Type B pancreatic cell (in vitro differentiated cells): ENCODE measurements at regions not wholly inside any gene's neighbourhood (a gene's known extent, or its start where the extent isn't known, plus 50 kb on each side); places are given as distances from the start of the nearest gene placed in this dataset.
A peak's percentile ranks its signal among the peaks of the same experiment; 100 is the strongest.

Experiments
- DNase-seq: peaks from one replicate; pipeline ENCODE4 v3.0.0; 2021; ENCODE audit warnings: mixed read lengths; ENCODE audit not compliant: unreplicated experiment; ENCODE audit errors: extremely low spot score
- H3K27ac Mint-ChIP-seq: 2 replicates; pipeline ENCODE4 v1.8.0; 2021; ENCODE audit warnings: mild to moderate bottlenecking, mixed read lengths
- H3K27me3 Mint-ChIP-seq: 2 replicates; pipeline ENCODE4 v1.8.0; 2021; ENCODE audit warnings: mixed read lengths
- H3K36me3 Mint-ChIP-seq: 2 replicates; pipeline ENCODE4 v1.8.0; 2021; ENCODE audit warnings: mixed read lengths
- H3K4me1 Mint-ChIP-seq: one replicate; pipeline ENCODE4 v1.8.0; 2021; ENCODE audit warnings: mixed read lengths; ENCODE audit not compliant: unreplicated experiment
- H3K4me3 Mint-ChIP-seq: 2 replicates; pipeline ENCODE4 v1.8.0; 2021; ENCODE audit warnings: mild to moderate bottlenecking, mixed read lengths
- H3K9me3 Mint-ChIP-seq: 2 replicates; pipeline ENCODE4 v1.8.0; 2021; ENCODE audit warnings: mixed read lengths
- CTCF ChIP-seq: fragments of 200-600 bp; sonication (generic); conservative IDR thresholded peaks from 2 replicates; pipeline ENCODE4 v1.5.0; 2021; ENCODE audit warnings: antibody characterized with exemption, mild to moderate bottlenecking

DNA sequence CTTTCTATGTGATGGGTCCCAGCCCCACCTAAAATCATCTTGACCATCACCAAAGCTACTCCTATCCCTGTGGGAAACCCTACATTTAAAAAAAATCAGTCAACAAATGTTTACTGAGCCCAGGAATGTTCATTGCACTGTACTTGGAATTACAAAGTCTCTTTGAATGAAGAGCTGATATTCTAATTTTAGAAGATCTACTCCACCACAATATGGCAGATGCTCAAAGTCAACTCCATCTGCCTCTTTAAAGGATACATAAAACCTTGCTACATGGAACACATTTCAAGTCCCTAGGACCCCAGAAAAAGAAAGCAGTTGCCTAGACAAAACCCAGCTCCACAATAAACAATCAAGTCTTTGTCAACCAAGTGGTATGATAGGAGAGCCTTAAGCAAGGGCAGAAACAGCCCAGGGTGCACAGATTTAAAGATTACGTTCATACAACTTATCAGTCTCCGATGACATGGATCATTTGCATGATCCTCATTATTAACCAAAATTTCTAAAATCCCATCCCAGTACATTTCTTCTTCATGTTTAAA, 234.3 kb upstream of the ACVR2A start:
- no peaks in the 10 kb centered on the region for H3K36me3 Mint-ChIP-seq
- H3K4me3 Mint-ChIP-seq = no peak overlapping the region
- no peak for TF ChIP-seq CTCF
- DNase-seq = no peak
- H3K4me1 Mint-ChIP-seq = peaks cover 12% of the 10 kb centered on the region
- no peaks in the 10 kb centered on the region for H3K9me3 Mint-ChIP-seq
- H3K27ac Mint-ChIP-seq = no peak overlapping the region
- no peaks in the 10 kb centered on the region for H3K27me3 Mint-ChIP-seq

DNA sequence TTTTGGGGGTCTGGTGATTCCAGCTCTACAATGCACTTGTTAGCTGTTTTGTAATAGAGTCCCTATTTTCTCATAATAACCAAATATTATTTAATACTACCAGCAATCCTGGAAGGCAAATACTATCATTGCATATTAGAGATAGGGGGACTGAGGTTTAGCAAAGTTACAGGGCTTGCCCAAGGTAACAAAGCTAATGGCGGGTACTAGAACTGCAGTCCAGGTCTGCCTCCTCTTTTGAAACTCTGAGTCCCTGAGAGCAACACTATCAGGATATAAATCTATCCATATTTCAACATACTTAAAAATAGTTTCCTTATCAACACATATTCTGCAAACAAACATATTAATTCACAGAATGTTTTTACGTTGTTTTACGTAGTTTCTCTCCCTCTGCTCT, 235.5 kb upstream of the ACVR2A start:
- Mint-ChIP-seq H3K4me3 (no peak overlapping the region), H3K27me3 (no peaks in the 10 kb centered on the region), H3K9me3 (no peaks in the 10 kb centered on the region), H3K4me1 (peaks cover 4% of the 10 kb centered on the region), H3K36me3 (no peaks in the 10 kb centered on the region), H3K27ac (no peak overlapping the region)
- no peak for DNase-seq
- TF ChIP-seq CTCF = no peak

DNA sequence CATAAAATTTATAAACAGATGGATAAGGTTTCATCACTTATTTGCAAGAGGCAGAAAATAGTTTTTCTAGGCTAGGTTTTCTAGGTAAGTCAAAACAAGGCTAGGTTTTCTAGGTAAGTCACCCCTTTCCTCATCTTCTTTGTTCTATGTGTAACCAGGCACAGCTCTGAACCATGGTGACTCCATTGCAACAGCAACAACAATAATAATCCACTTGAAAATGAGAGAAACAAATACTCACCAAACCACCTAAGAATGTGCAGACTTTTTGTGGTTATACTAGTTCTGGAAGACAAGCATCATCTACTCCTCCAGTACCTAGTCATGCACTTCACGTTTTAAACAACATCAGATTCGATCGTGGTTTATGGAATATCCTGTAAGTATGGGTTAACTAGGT, 237.4 kb upstream of the ACVR2A start:
- no peak for DNase-seq
- Mint-ChIP-seq H3K4me3 (no peak overlapping the region), H3K27me3 (peaks cover 3% of the 10 kb centered on the region), H3K36me3 (no peaks in the 10 kb centered on the region), H3K9me3 (peaks cover 4% of the 10 kb centered on the region), H3K27ac (no peak overlapping the region), H3K4me1 (no peaks in the 10 kb centered on the region)
- no peak for TF ChIP-seq CTCF

GRCh38 chr2:147603876-147604275, 241.0 kb upstream of the ACVR2A start:
- H3K9me3 Mint-ChIP-seq = peaks cover 4% of the 10 kb centered on the region
- peaks cover 7% of the 10 kb centered on the region for H3K27me3 Mint-ChIP-seq
- no peaks in the 10 kb centered on the region for H3K4me1 Mint-ChIP-seq
- H3K27ac Mint-ChIP-seq = peak overlapping the region; percentile 6
- no peak for DNase-seq
- TF ChIP-seq CTCF = no peak
- H3K36me3 Mint-ChIP-seq = no peaks in the 10 kb centered on the region
- H3K4me3 Mint-ChIP-seq = peak overlapping the region; percentile 24

DNA sequence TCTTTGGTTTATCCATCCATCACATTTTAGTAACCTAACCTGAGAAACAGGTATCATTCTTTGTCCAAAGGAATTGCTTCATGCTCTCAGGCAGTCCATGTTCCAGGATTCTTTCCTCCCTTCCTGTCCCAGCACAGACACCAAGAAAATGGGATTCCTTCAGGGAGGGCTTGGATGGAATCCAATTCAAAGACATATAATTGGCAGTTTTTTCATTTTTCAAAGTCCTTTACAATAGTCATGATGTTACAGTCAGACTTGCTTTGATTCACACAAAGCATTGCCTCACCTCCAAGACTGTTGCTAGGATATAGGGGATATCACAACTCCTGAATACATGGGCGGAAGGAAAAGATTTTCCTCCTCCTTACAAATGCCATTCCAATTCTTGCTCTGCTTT, 241.4 kb upstream of the ACVR2A start:
- Mint-ChIP-seq H3K9me3 (peaks cover 5% of the 10 kb centered on the region), H3K4me3 (peak overlapping the region; percentile 24), H3K27me3 (peaks cover 7% of the 10 kb centered on the region), H3K4me1 (peaks cover 2% of the 10 kb centered on the region), H3K36me3 (no peaks in the 10 kb centered on the region), H3K27ac (peak overlapping the region; percentile 37)
- TF ChIP-seq CTCF = no peak
- no peak for DNase-seq

- Mint-ChIP-seq H3K4me1 (peaks cover 6% of the 10 kb centered on the region), H3K27ac (no peak overlapping the region), H3K36me3 (no peaks in the 10 kb centered on the region), H3K4me3 (no peak overlapping the region), H3K27me3 (peaks cover 13% of the 10 kb centered on the region), H3K9me3 (peaks cover 10% of the 10 kb centered on the region)
- DNase-seq = no peak
- TF ChIP-seq CTCF = no peak
Measured at GRCh38 chr2:147600646-147601045, 244.2 kb upstream of the ACVR2A start.
